OCI-LY7 (cell line): ENCODE measurements at regions not wholly inside any gene's neighbourhood (a gene's known extent, or its start where the extent isn't known, plus 50 kb on each side); places are given as distances from the start of the nearest gene placed in this dataset.

Experiments
- BruUV-seq: library from RNA; stranded (reverse); fragments of 400-500 nt; replicated peaks from 2 replicates; lab custom pipeline; 2021; lab: Mats Ljungman, UMichigan
- CTCF ChIA-PET: fragments of 300-600 bp; sonication (Branson Sonifier 250); formaldehyde crosslinking; loops from one replicate; lab custom pipeline; 2022; ENCODE audit warnings: antibody characterized with exemption; ENCODE audit not compliant: unreplicated experiment; lab: Charles Lee
- POLR2A ChIA-PET: fragments of 300-600 bp; sonication (Branson Sonifier 250); formaldehyde crosslinking; loops from one replicate; lab custom pipeline; 2022; ENCODE audit warnings: antibody characterized with exemption; lab: Charles Lee
- DNase-seq: peaks from one replicate; pipeline ENCODE4 v3.0.0-alpha.2; 2015; ENCODE audit warnings: low spot score
- H2AFZ ChIP-seq: fragments of 200-600 bp; sonication (generic), shearing (Covaris generic); 2 replicates; pipeline ENCODE4 v1.6.1; 2014; ENCODE audit warnings: mild to moderate bottlenecking, antibody characterized with exemption, low read length, moderate library complexity
- H3K27ac ChIP-seq: fragments of 200-600 bp; sonication (generic); 2 replicates; pipeline ENCODE4 v1.5.1; 2014; ENCODE audit warnings: mixed run types, low read depth, mild to moderate bottlenecking, moderate library complexity, low read length, inconsistent platforms; ENCODE audit not compliant: poor library complexity, severe bottlenecking
- H3K36me3 ChIP-seq: fragments of 200-600 bp; sonication (generic); 2 replicates; pipeline ENCODE4 v1.6.1; 2014; ENCODE audit warnings: mild to moderate bottlenecking, antibody characterized with exemption, low read length, moderate library complexity, mixed read lengths; ENCODE audit not compliant: insufficient read depth
- H3K4me1 ChIP-seq: fragments of 200-600 bp; sonication (generic); 2 replicates; pipeline ENCODE4 v1.5.1; 2014; ENCODE audit warnings: mild to moderate bottlenecking, low read length; ENCODE audit not compliant: insufficient read depth, poor library complexity, severe bottlenecking
- H3K4me2 ChIP-seq: fragments of 200-600 bp; sonication (generic); 2 replicates; pipeline ENCODE4 v1.6.1; 2014; ENCODE audit warnings: mild to moderate bottlenecking, low read length
- H3K4me3 ChIP-seq: fragments of 200-600 bp; sonication (generic); 2 replicates; pipeline ENCODE4 v1.5.1; 2014; ENCODE audit warnings: mild to moderate bottlenecking, low read depth, low read length; ENCODE audit not compliant: poor library complexity, severe bottlenecking
- H3K79me2 ChIP-seq: fragments of 200-600 bp; sonication (generic); 2 replicates; pipeline ENCODE4 v1.6.1; 2016; ENCODE audit warnings: low read depth, mild to moderate bottlenecking, low read length, moderate library complexity, mixed read lengths; ENCODE audit not compliant: insufficient read depth
- H3K9me2 ChIP-seq: fragments of 200-600 bp; sonication (generic); 2 replicates; pipeline ENCODE4 v1.6.1; 2016; ENCODE audit warnings: mild to moderate bottlenecking, low read length, mixed read lengths; ENCODE audit not compliant: insufficient read depth
- H3K9me3 ChIP-seq: fragments of 200-600 bp; sonication (generic); 2 replicates; pipeline ENCODE4 v1.6.1; 2014; ENCODE audit warnings: mild to moderate bottlenecking, mixed run types, low read length, mixed read lengths
- H4K20me1 ChIP-seq: fragments of 200-600 bp; sonication (generic); 2 replicates; pipeline ENCODE4 v1.6.1; 2014; ENCODE audit warnings: mild to moderate bottlenecking, antibody characterized with exemption, low read length, moderate library complexity, mixed read lengths; ENCODE audit not compliant: insufficient read depth
- CTCF ChIP-seq: fragments of 200-600 bp; sonication (generic); conservative IDR thresholded peaks from 2 replicates; pipeline ENCODE4 v1.5.1; 2014; ENCODE audit warnings: mild to moderate bottlenecking, antibody characterized with exemption, low read length, moderate library complexity, mixed read lengths
- EZH2phosphoT487 ChIP-seq: fragments of 200-600 bp; sonication (generic); IDR thresholded peaks from 2 replicates; pipeline ENCODE4 v1.6.1; 2018; ENCODE audit warnings: low read depth, borderline replicate concordance, mild to moderate bottlenecking, mixed run types, antibody characterized with exemption, low read length, moderate library complexity, mixed read lengths
- intact Hi-C: fragments of 100-400 bp; cut with micrococcal nuclease; formaldehyde crosslinking; loops from one replicate; pipeline ENCODE4 v1.10.0; 2022; ENCODE audit not compliant: unreplicated experiment

- Histone ChIP-seq H3K4me2 (no peak overlapping the region), H3K9me3 (no peaks in the 10 kb centered on the region), H3K4me1 (no peaks in the 10 kb centered on the region), H3K9me2 (no peaks in the 10 kb centered on the region), H3K27ac (no peak overlapping the region), H3K79me2 (no peaks in the 10 kb centered on the region), H3K36me3 (no peaks in the 10 kb centered on the region), H3K4me3 (no peak overlapping the region), H2AFZ (peak overlapping the region; percentile 89; the same call in 1 of the 2 replicates), H4K20me1 (no peaks in the 10 kb centered on the region)
- CTCF ChIA-PET, result interaction anchor here (1.0 to 3.7 kb wide), 4 partner anchors 8 to 302 kb away, joined by 3 to 24 read pairs (median 5); no protein-coding TSS in a partner anchor
- TF ChIP-seq CTCF, result peak; percentile 89
- TF ChIP-seq EZH2phosphoT487, result no peak
- BruUV-seq, result no TSS peak
- POLR2A ChIA-PET, result interaction anchor here (0.6 kb wide), 1 partner anchor 270 kb away, joined by 5 read pairs; no protein-coding TSS in a partner anchor
- DNase-seq, result peak; percentile 84
- intact Hi-C loops, result loop anchor here (1.0 to 5.0 kb wide), 5 partner anchors 223 to 528 kb away; no protein-coding TSS in a partner anchor
These were observed 79.5 kb upstream of the HTR4 start for GRCh38 chr5:148733601-148734438.

DNA sequence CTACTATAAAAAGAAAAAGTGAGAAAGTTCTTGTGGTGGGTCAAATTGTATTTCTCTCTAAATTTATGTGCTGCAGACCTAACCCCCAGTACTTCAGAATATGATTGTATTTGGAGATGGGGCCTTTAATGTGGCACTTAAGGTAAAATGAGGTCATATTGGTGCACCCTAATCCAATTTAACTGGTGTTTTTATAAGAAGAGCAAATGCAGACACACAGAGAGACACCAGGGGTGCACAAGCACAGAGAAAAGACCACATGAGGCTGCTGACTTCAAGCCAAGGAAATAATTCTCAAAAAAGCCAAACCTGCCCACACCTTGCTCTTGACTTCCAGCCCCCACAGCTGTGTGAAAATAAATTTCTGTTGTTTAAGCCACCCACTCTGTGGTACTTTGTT is 80.2 kb upstream of the HTR4 start:
- Histone ChIP-seq H3K4me3 (no peak overlapping the region), H2AFZ (no peak overlapping the region), H3K9me3 (no peaks in the 10 kb centered on the region), H3K4me1 (no peaks in the 10 kb centered on the region), H3K27ac (no peak overlapping the region), H3K4me2 (no peak overlapping the region), H3K36me3 (no peaks in the 10 kb centered on the region), H3K9me2 (no peaks in the 10 kb centered on the region), H4K20me1 (no peaks in the 10 kb centered on the region), H3K79me2 (no peaks in the 10 kb centered on the region)
- intact Hi-C loops, result loop anchor here (5.0 kb wide), 2 partner anchors 378 to 528 kb away; no protein-coding TSS in a partner anchor
- ChIA-PET CTCF (interaction anchor here (3.7 kb wide), 1 partner anchor 223 kb away, joined by 24 read pairs; no protein-coding TSS in a partner anchor), POLR2A (interaction anchor here (1.0 kb wide), 1 partner anchor 273 kb away, joined by 3 read pairs; no protein-coding TSS in a partner anchor)
- DNase-seq, result no peak
- TF ChIP-seq EZH2phosphoT487, result no peak
- TF ChIP-seq CTCF, result peak; percentile 32; the same call in 1 of the 2 replicates
- BruUV-seq, result no TSS peak
